WTC11 (cell line): ENCODE measurements at regions not wholly inside any gene's neighbourhood (a gene's known extent, or its start where the extent isn't known, plus 50 kb on each side); places are given as distances from the start of the nearest gene placed in this dataset.

Experiments used
- ATAC-seq: fragments of 200-7000 bp; cut with Tn5 transposase; 2 replicates; pipeline ENCODE4 v1.10.0; 2021; ENCODE audit warnings: mild to moderate bottlenecking, moderate library complexity
- CTCF ChIA-PET: fragments of 300-600 bp; sonication (Branson Sonifier 250); formaldehyde crosslinking; loops from one replicate; lab custom pipeline; 2021; ENCODE audit warnings: antibody characterized with exemption; lab: Charles Lee
- POLR2A ChIA-PET: fragments of 350-600 bp; sonication (Branson Sonifier 250); formaldehyde crosslinking; loops from one replicate; lab custom pipeline; 2021; ENCODE audit warnings: antibody characterized with exemption; lab: Charles Lee
- DNase-seq: peaks from one replicate; pipeline ENCODE4 v3.0.0; 2021; ENCODE audit warnings: low spot score
- H3K27ac Mint-ChIP-seq: 2 replicates; pipeline ENCODE4 v1.8.0; 2021; ENCODE audit warnings: mixed read lengths
- H3K27me3 Mint-ChIP-seq: 2 replicates; pipeline ENCODE4 v1.8.0; 2021; ENCODE audit warnings: low read depth, mild to moderate bottlenecking, moderate library complexity, mixed read lengths
- H3K36me3 Mint-ChIP-seq: 2 replicates; pipeline ENCODE4 v1.8.0; 2021; ENCODE audit warnings: mixed read lengths
- H3K4me1 Mint-ChIP-seq: 2 replicates; pipeline ENCODE4 v1.8.0; 2022; ENCODE audit warnings: mixed read lengths
- H3K4me3 Mint-ChIP-seq: 2 replicates; pipeline ENCODE4 v1.8.0; 2021; ENCODE audit warnings: mild to moderate bottlenecking, moderate library complexity, mixed read lengths
- H3K9me3 Mint-ChIP-seq: 2 replicates; pipeline ENCODE4 v1.8.0; 2021; ENCODE audit warnings: mixed read lengths
- ATF6 ChIP-seq: sonication (generic); formaldehyde crosslinking; IDR thresholded peaks from 2 replicates; pipeline ENCODE4 v1.8.1; 2023; ENCODE audit warnings: mild to moderate bottlenecking, missing genetic modification reagents
- ERG ChIP-seq: fragments of 250-450 bp; sonication (Bioruptor Pico); IDR thresholded peaks from 2 replicates; pipeline ENCODE4 v1.8.0; 2021; ENCODE audit warnings: mild to moderate bottlenecking
- ESRRA ChIP-seq: sonication (generic); formaldehyde crosslinking; IDR thresholded peaks from 2 replicates; pipeline ENCODE4 v1.8.1; 2022; ENCODE audit warnings: mild to moderate bottlenecking, missing genetic modification reagents, borderline replicate concordance
- GABPB1 ChIP-seq: sonication (generic); formaldehyde crosslinking; IDR thresholded peaks from 2 replicates; pipeline ENCODE4 v1.8.1; 2023; ENCODE audit warnings: mild to moderate bottlenecking, missing genetic modification reagents
- IRF2 ChIP-seq: sonication (generic); formaldehyde crosslinking; IDR thresholded peaks from 2 replicates; pipeline ENCODE4 v1.8.0; 2022; ENCODE audit warnings: low read depth, missing genetic modification reagents, borderline replicate concordance
- MLX ChIP-seq: sonication (generic); formaldehyde crosslinking; IDR thresholded peaks from 2 replicates; pipeline ENCODE4 v1.8.1; 2023; ENCODE audit warnings: mild to moderate bottlenecking, missing genetic modification reagents, moderate library complexity
- MYBL2 ChIP-seq: sonication (generic); formaldehyde crosslinking; IDR thresholded peaks from 2 replicates; pipeline ENCODE4 v1.8.1; 2023; ENCODE audit warnings: mild to moderate bottlenecking, moderate library complexity, missing genetic modification reagents
- NFATC4 ChIP-seq: fragments of 250-450 bp; sonication (Bioruptor Pico); IDR thresholded peaks from 2 replicates; pipeline ENCODE4 v1.9.0; 2021; ENCODE audit warnings: mild to moderate bottlenecking
- NFYB ChIP-seq: sonication (generic); formaldehyde crosslinking; conservative IDR thresholded peaks from 2 replicates; pipeline ENCODE4 v1.8.0; 2022; ENCODE audit warnings: low read depth, missing genetic modification reagents
- NR2C2 ChIP-seq: sonication (generic); formaldehyde crosslinking; IDR thresholded peaks from 2 replicates; pipeline ENCODE4 v1.8.0; 2022; ENCODE audit warnings: mild to moderate bottlenecking, missing genetic modification reagents
- SMAD3 ChIP-seq: sonication (generic); formaldehyde crosslinking; IDR thresholded peaks from 2 replicates; pipeline ENCODE4 v1.8.0; 2022; ENCODE audit warnings: missing genetic modification reagents, mild to moderate bottlenecking, borderline replicate concordance
- TEAD4 ChIP-seq: sonication (generic); formaldehyde crosslinking; IDR thresholded peaks from 2 replicates; pipeline ENCODE4 v1.8.0; 2022; ENCODE audit warnings: mild to moderate bottlenecking, missing genetic modification reagents
- ZNF121 ChIP-seq: sonication (generic); formaldehyde crosslinking; IDR thresholded peaks from 2 replicates; pipeline ENCODE4 v1.8.0; 2023; ENCODE audit warnings: missing genetic modification reagents
- ZNF138 ChIP-seq: sonication (generic); formaldehyde crosslinking; conservative IDR thresholded peaks from 2 replicates; pipeline ENCODE4 v1.8.1; 2022; ENCODE audit warnings: mild to moderate bottlenecking, moderate library complexity, missing genetic modification reagents
- ZNF396 ChIP-seq: fragments of 250-450 bp; sonication (Bioruptor Pico); IDR thresholded peaks from 2 replicates; pipeline ENCODE4 v1.8.0; 2021; ENCODE audit warnings: mild to moderate bottlenecking, moderate library complexity, borderline replicate concordance
- ZNF423 ChIP-seq: fragments of 250-450 bp; sonication (Bioruptor Pico); IDR thresholded peaks from 2 replicates; pipeline ENCODE4 v2.1.2; 2022; ENCODE audit warnings: mild to moderate bottlenecking, moderate library complexity
- TF ChIP-seq, protein P1 (sequence below): sonication (generic); formaldehyde crosslinking; IDR thresholded peaks from 2 replicates; pipeline ENCODE4 v1.8.0; 2023; ENCODE audit warnings: missing genetic modification reagents
- TF ChIP-seq, protein P2 (sequence below): sonication (generic); formaldehyde crosslinking; IDR thresholded peaks from 2 replicates; pipeline ENCODE4 v1.8.1; 2023; ENCODE audit warnings: mild to moderate bottlenecking, missing genetic modification reagents, moderate library complexity
- TF ChIP-seq, protein P3 (sequence below): fragments of 200-600 bp; IDR thresholded peaks from 2 replicates; pipeline ENCODE4 v1.8.0; 2022; ENCODE audit warnings: antibody characterized with exemption
- TF ChIP-seq, protein P4 (sequence below): fragments of 250-450 bp; sonication (Bioruptor Pico); IDR thresholded peaks from 2 replicates; pipeline ENCODE4 v1.9.0; 2021; ENCODE audit warnings: mild to moderate bottlenecking

- peaks cover 5% of the 10 kb centered on the region for H3K9me3 Mint-ChIP-seq
- H3K36me3 Mint-ChIP-seq = no peaks in the 10 kb centered on the region
- ChIA-PET CTCF (no interaction called here), POLR2A (no interaction called here)
- TF ChIP-seq, protein P1, sequence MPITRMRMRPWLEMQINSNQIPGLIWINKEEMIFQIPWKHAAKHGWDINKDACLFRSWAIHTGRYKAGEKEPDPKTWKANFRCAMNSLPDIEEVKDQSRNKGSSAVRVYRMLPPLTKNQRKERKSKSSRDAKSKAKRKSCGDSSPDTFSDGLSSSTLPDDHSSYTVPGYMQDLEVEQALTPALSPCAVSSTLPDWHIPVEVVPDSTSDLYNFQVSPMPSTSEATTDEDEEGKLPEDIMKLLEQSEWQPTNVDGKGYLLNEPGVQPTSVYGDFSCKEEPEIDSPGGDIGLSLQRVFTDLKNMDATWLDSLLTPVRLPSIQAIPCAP (CRISPR knock-in tag) = no peak
- TF ChIP-seq, protein P2, sequence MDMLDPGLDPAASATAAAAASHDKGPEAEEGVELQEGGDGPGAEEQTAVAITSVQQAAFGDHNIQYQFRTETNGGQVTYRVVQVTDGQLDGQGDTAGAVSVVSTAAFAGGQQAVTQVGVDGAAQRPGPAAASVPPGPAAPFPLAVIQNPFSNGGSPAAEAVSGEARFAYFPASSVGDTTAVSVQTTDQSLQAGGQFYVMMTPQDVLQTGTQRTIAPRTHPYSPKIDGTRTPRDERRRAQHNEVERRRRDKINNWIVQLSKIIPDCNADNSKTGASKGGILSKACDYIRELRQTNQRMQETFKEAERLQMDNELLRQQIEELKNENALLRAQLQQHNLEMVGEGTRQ (CRISPR knock-in tag) = no peak
- TF ChIP-seq ZNF138 (CRISPR knock-in tag) = no peak
- no peak for TF ChIP-seq ATF6 (CRISPR knock-in tag)
- no peak for TF ChIP-seq ZNF423 (CRISPR knock-in tag)
- TF ChIP-seq ZNF121 = no peak
- TF ChIP-seq ZNF396 = no peak
- TF ChIP-seq, protein P3, sequence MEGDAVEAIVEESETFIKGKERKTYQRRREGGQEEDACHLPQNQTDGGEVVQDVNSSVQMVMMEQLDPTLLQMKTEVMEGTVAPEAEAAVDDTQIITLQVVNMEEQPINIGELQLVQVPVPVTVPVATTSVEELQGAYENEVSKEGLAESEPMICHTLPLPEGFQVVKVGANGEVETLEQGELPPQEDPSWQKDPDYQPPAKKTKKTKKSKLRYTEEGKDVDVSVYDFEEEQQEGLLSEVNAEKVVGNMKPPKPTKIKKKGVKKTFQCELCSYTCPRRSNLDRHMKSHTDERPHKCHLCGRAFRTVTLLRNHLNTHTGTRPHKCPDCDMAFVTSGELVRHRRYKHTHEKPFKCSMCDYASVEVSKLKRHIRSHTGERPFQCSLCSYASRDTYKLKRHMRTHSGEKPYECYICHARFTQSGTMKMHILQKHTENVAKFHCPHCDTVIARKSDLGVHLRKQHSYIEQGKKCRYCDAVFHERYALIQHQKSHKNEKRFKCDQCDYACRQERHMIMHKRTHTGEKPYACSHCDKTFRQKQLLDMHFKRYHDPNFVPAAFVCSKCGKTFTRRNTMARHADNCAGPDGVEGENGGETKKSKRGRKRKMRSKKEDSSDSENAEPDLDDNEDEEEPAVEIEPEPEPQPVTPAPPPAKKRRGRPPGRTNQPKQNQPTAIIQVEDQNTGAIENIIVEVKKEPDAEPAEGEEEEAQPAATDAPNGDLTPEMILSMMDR = no peak
- TF ChIP-seq MYBL2 = no peak
- TF ChIP-seq GABPB1 (CRISPR knock-in tag) = no peak
- no peak for TF ChIP-seq IRF2 (CRISPR knock-in tag)
- no peak for TF ChIP-seq SMAD3 (CRISPR knock-in tag)
- TF ChIP-seq NR2C2 (CRISPR knock-in tag) = no peak
- TF ChIP-seq ESRRA (CRISPR knock-in tag) = no peak
- TF ChIP-seq, protein P4, sequence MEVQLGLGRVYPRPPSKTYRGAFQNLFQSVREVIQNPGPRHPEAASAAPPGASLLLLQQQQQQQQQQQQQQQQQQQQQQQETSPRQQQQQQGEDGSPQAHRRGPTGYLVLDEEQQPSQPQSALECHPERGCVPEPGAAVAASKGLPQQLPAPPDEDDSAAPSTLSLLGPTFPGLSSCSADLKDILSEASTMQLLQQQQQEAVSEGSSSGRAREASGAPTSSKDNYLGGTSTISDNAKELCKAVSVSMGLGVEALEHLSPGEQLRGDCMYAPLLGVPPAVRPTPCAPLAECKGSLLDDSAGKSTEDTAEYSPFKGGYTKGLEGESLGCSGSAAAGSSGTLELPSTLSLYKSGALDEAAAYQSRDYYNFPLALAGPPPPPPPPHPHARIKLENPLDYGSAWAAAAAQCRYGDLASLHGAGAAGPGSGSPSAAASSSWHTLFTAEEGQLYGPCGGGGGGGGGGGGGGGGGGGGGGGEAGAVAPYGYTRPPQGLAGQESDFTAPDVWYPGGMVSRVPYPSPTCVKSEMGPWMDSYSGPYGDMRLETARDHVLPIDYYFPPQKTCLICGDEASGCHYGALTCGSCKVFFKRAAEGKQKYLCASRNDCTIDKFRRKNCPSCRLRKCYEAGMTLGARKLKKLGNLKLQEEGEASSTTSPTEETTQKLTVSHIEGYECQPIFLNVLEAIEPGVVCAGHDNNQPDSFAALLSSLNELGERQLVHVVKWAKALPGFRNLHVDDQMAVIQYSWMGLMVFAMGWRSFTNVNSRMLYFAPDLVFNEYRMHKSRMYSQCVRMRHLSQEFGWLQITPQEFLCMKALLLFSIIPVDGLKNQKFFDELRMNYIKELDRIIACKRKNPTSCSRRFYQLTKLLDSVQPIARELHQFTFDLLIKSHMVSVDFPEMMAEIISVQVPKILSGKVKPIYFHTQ (CRISPR knock-in tag) = no peak
- TF ChIP-seq MLX (CRISPR knock-in tag) = no peak
- TF ChIP-seq ERG (CRISPR knock-in tag) = no peak
- TF ChIP-seq NFATC4 (CRISPR knock-in tag) = no peak
- TF ChIP-seq TEAD4 = no peak
- TF ChIP-seq NFYB (CRISPR knock-in tag) = no peak
- ATAC-seq (peak; percentile 69), DNase-seq (peak; percentile 58)
- no peak overlapping the region for H3K27ac Mint-ChIP-seq
- H3K4me3 Mint-ChIP-seq = no peak overlapping the region
- peaks cover 18% of the 10 kb centered on the region for H3K4me1 Mint-ChIP-seq
- H3K27me3 Mint-ChIP-seq = no peaks in the 10 kb centered on the region
Observed at GRCh38 chr1:199799116-199799515, 228.4 kb upstream of the NR5A2 start.
